Stomach (tissue), 4 donors: ENCODE measurements at regions not wholly inside any gene's neighbourhood (a gene's known extent, or its start where the extent isn't known, plus 50 kb on each side); places are given as distances from the start of the nearest gene placed in this dataset.

Source experiments
- EP300 ChIP-seq: sonication (generic); formaldehyde crosslinking; IDR thresholded peaks from one replicate; pipeline ENCODE4 v1.6.1; 2017; ENCODE audit warnings: antibody characterized with exemption
- POLR2A ChIP-seq, 4 donors: fragments of 450-650 bp; IDR thresholded peaks; one replicate each; pipeline ENCODE4 v1.6.1; 2016; ENCODE audit warnings: antibody characterized with exemption in 4 of 4, control low read depth in 2 of 4, mild to moderate bottlenecking in 1 of 4, moderate library complexity in 1 of 4
- POLR2AphosphoS5 ChIP-seq, 3 donors: sonication (generic); formaldehyde crosslinking; IDR thresholded peaks; one replicate each; pipeline ENCODE4 v1.6.1; 2016; ENCODE audit warnings: antibody characterized with exemption in 3 of 3
- TF ChIP-seq, protein P1 (sequence below), 7 experiments: fragments of 450-650 bp in 4 of 7; fragments of 200-600 bp in 3 of 7; sonication (generic) in 3 of 7; IDR thresholded peaks; one replicate each; pipeline ENCODE4 v1.5.1; 2016 to 2019; ENCODE audit warnings: antibody characterized with exemption in 7 of 7, control low read depth in 2 of 7, mild to moderate bottlenecking in 1 of 7

DNA sequence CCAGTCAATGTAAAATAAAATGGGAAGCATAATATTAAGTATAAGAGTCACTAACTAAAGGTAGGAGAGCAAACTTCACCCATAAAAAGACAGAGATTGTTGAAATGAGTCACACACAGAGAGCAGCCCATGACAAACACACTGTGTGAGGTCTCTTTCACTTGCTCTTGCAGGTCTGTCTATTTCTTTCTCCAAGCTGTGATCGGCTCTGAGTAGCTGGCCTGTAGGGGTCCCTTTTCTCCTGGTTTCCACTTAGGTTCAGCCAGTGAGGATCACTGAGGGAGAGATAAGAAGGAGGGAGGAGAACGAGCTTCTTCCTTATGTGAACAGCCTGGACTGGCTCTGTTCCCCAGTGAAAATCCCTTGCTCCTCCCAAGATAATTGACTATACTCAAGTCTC lies 133.7 kb upstream of the HS3ST3A1 start:
- no peak for TF ChIP-seq POLR2A (IDR thresholded peaks at IDR 0.05)
- TF ChIP-seq, protein P1, sequence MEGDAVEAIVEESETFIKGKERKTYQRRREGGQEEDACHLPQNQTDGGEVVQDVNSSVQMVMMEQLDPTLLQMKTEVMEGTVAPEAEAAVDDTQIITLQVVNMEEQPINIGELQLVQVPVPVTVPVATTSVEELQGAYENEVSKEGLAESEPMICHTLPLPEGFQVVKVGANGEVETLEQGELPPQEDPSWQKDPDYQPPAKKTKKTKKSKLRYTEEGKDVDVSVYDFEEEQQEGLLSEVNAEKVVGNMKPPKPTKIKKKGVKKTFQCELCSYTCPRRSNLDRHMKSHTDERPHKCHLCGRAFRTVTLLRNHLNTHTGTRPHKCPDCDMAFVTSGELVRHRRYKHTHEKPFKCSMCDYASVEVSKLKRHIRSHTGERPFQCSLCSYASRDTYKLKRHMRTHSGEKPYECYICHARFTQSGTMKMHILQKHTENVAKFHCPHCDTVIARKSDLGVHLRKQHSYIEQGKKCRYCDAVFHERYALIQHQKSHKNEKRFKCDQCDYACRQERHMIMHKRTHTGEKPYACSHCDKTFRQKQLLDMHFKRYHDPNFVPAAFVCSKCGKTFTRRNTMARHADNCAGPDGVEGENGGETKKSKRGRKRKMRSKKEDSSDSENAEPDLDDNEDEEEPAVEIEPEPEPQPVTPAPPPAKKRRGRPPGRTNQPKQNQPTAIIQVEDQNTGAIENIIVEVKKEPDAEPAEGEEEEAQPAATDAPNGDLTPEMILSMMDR (IDR thresholded peaks at IDR 0.05): no peak
- no peak for TF ChIP-seq EP300
- TF ChIP-seq POLR2AphosphoS5 (IDR thresholded peaks at IDR 0.05): no peak
